Bone marrow (tissue), 2 donors: ENCODE measurements at regions not wholly inside any gene's neighbourhood (a gene's known extent, or its start where the extent isn't known, plus 50 kb on each side); places are given as distances from the start of the nearest gene placed in this dataset.

Experiments used
- DNase-seq, 2 donors: peaks; one replicate each; lab custom pipeline; 2025; lab: John Stamatoyannopoulos, UW

- DNase-seq, result no peak
These were observed 210.0 kb upstream of the DAB1 start for GRCh38 chr1:57633881-57634280.

GRCh38 chr1:57633056-57633455, 209.2 kb upstream of the DAB1 start:
- DNase-seq, result no peak

- no peak for DNase-seq
These were observed 208.5 kb upstream of the DAB1 start for GRCh38 chr1:57632401-57632800.

GRCh38 chr1:57627612-57628011, 203.8 kb upstream of the DAB1 start:
- no peak for DNase-seq

GRCh38 chr1:57623791-57624538, 200.1 kb upstream of the DAB1 start:
- no peak for DNase-seq

GRCh38 chr1:57623039-57623790, 199.4 kb upstream of the DAB1 start:
- DNase-seq, result no peak

- no peak for DNase-seq
These were observed 197.9 kb upstream of the DAB1 start for GRCh38 chr1:57621776-57622175.

GRCh38 chr1:57620605-57621004, 196.7 kb upstream of the DAB1 start:
- DNase-seq, result no peak

- no peak for DNase-seq
These were observed 193.1 kb upstream of the DAB1 start for GRCh38 chr1:57616921-57617320.

- DNase-seq, result no peak
These were observed 192.1 kb upstream of the DAB1 start for GRCh38 chr1:57615956-57616355.

- no peak for DNase-seq
These were observed 189.0 kb upstream of the DAB1 start for GRCh38 chr1:57612833-57613232.

- no peak for DNase-seq
These were observed 182.1 kb upstream of the DAB1 start for GRCh38 chr1:57605933-57606332.

- DNase-seq, result no peak
These were observed 179.8 kb upstream of the DAB1 start for GRCh38 chr1:57603696-57604095.

GRCh38 chr1:57600424-57600823, 176.6 kb upstream of the DAB1 start:
- no peak for DNase-seq

- no peak for DNase-seq
These were observed 175.6 kb upstream of the DAB1 start for GRCh38 chr1:57599236-57599994.

GRCh38 chr1:57597036-57597435, 173.2 kb upstream of the DAB1 start:
- DNase-seq, result no peak

- DNase-seq, result no peak
These were observed 170.1 kb upstream of the DAB1 start for GRCh38 chr1:57594002-57594401.

GRCh38 chr1:57591842-57592241, 168.0 kb upstream of the DAB1 start:
- no peak for DNase-seq

GRCh38 chr1:57590978-57591377, 167.1 kb upstream of the DAB1 start:
- no peak for DNase-seq

- no peak for DNase-seq
These were observed 163.0 kb upstream of the DAB1 start for GRCh38 chr1:57586842-57587241.

- no peak for DNase-seq
These were observed 154.8 kb upstream of the DAB1 start for GRCh38 chr1:57578680-57579079.

GRCh38 chr1:57578099-57578498, 154.2 kb upstream of the DAB1 start:
- DNase-seq, result no peak

GRCh38 chr1:57576756-57577155, 152.9 kb upstream of the DAB1 start:
- DNase-seq, result no peak
